PC-3 (cell line): ENCODE measurements at regions not wholly inside any gene's neighbourhood (a gene's known extent, or its start where the extent isn't known, plus 50 kb on each side); places are given as distances from the start of the nearest gene placed in this dataset.

ENCODE experiments used
- ATAC-seq: fragments of 200-7000 bp; cut with Tn5 transposase; 2 replicates; pipeline ENCODE4 v1.9.1; 2020; ENCODE audit warnings: mild to moderate bottlenecking, moderate library complexity
- BruUV-seq: library from RNA; stranded (reverse); fragments of 400-500 nt; replicated peaks from 2 replicates; lab custom pipeline; 2021; lab: Mats Ljungman, UMichigan
- CTCF ChIA-PET: fragments of 300-600 bp; sonication (Branson Sonifier 250); formaldehyde crosslinking; loops from one replicate; lab custom pipeline; 2022; ENCODE audit warnings: antibody characterized with exemption; lab: Charles Lee
- POLR2A ChIA-PET: fragments of 300-600 bp; sonication (Branson Sonifier 250); formaldehyde crosslinking; loops from one replicate; lab custom pipeline; 2022; ENCODE audit warnings: antibody characterized with exemption; ENCODE audit not compliant: unreplicated experiment; lab: Charles Lee
- DNase-seq: peaks from one replicate; pipeline ENCODE4 v3.0.0-alpha.2; 2015
- H2AFZ ChIP-seq: fragments of 300-600 bp; sonication (generic); 2 replicates; pipeline ENCODE4 v1.6.0; 2016; ENCODE audit warnings: antibody characterized with exemption, low read length
- H3F3A ChIP-seq: fragments of 300-600 bp; sonication (generic); one replicate; pipeline ENCODE4 v1.6.0; 2017; ENCODE audit warnings: antibody characterized with exemption, low read length, control low read depth, mild to moderate bottlenecking; ENCODE audit not compliant: unreplicated experiment
- H3K27ac ChIP-seq: fragments of 300-600 bp; sonication (generic); 2 replicates; pipeline ENCODE4 v1.5.1; 2016; ENCODE audit warnings: mild to moderate bottlenecking, low read length
- H3K27me3 ChIP-seq: fragments of 300-600 bp; sonication (generic); 2 replicates; pipeline ENCODE4 v1.6.1; 2016; ENCODE audit warnings: low read length, mixed read lengths
- H3K36me3 ChIP-seq: fragments of 300-600 bp; sonication (generic); 2 replicates; pipeline ENCODE4 v1.6.1; 2016; ENCODE audit warnings: low read depth, mixed run types, low read length, mixed read lengths
- H3K4me1 ChIP-seq: fragments of 300-600 bp; sonication (generic); 2 replicates; pipeline ENCODE4 v1.5.1; 2016; ENCODE audit warnings: low read length; ENCODE audit not compliant: insufficient read depth
- H3K4me2 ChIP-seq: fragments of 300-600 bp; sonication (generic); 2 replicates; pipeline ENCODE4 v1.6.0; 2016; ENCODE audit warnings: low read length
- H3K4me3 ChIP-seq: fragments of 300-600 bp; sonication (generic); 2 replicates; pipeline ENCODE4 v1.5.1; 2016; ENCODE audit warnings: mild to moderate bottlenecking, low read length, mixed read lengths
- H3K79me2 ChIP-seq: fragments of 300-600 bp; sonication (generic); 2 replicates; pipeline ENCODE4 v1.6.1; 2017; ENCODE audit warnings: low read length, mixed read lengths
- H3K9ac ChIP-seq: fragments of 300-600 bp; sonication (generic); 2 replicates; pipeline ENCODE4 v1.6.0; 2016; ENCODE audit warnings: mild to moderate bottlenecking, low read length
- H3K9me2 ChIP-seq: fragments of 300-600 bp; sonication (generic); replicated peaks from 2 replicates; pipeline ENCODE4 v1.6.1; 2016; ENCODE audit warnings: mixed run types, low read length, mixed read lengths
- H3K9me3 ChIP-seq: fragments of 300-600 bp; sonication (generic); 2 replicates; pipeline ENCODE4 v1.6.1; 2016; ENCODE audit warnings: low read length, mixed read lengths
- H4K20me1 ChIP-seq: fragments of 300-600 bp; sonication (generic); 2 replicates; pipeline ENCODE4 v1.6.1; 2016; ENCODE audit warnings: low read length, mixed read lengths
- EZH2 ChIP-seq: fragments of 300-600 bp; sonication (generic); IDR thresholded peaks from one replicate; pipeline ENCODE4 v1.6.1; 2017; ENCODE audit warnings: antibody characterized with exemption, mild to moderate bottlenecking, low read length; ENCODE audit not compliant: unreplicated experiment
- EZH2phosphoT487 ChIP-seq: fragments of 300-600 bp; sonication (generic); IDR thresholded peaks from 2 replicates; pipeline ENCODE4 v1.6.1; 2018; ENCODE audit warnings: mild to moderate bottlenecking, antibody characterized with exemption, low read length, borderline replicate concordance
- intact Hi-C: fragments of 100-400 bp; cut with micrococcal nuclease; formaldehyde crosslinking; loops from 2 replicates; pipeline ENCODE4 v1.9.0; 2023
- TF ChIP-seq, protein P1 (sequence below): fragments of 300-600 bp; sonication (generic); conservative IDR thresholded peaks from 2 replicates; pipeline ENCODE4 v1.5.1; 2017; ENCODE audit warnings: antibody characterized with exemption, low read depth, mild to moderate bottlenecking, low read length

DNA sequence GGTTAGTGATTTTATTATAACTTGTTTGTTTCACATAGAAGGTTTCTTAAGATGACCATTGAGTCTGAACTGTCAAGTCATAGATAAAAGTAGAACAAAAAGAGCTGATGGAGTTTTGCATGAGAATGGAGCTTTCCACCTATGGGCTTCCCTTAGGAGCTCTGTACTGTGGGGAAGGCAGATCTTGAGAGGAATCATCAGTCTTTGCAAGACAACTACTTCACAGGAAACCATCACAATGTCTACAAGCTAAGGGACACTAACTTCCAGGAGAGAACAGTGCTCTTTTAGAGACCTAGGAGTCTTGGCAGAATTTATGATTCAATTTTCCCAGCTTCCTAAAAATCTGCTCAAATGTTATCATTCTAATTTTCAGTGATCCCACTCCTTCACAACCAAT is 78.2 kb downstream of the FBXO5 start:
- ATAC-seq (no peak), DNase-seq (no peak)
- H3K79me2 ChIP-seq, result no peaks in the 10 kb centered on the region
- POLR2A ChIA-PET, result no interaction called here
- TF ChIP-seq EZH2 (no peak), EZH2phosphoT487 (no peak)
- TF ChIP-seq, protein P1, sequence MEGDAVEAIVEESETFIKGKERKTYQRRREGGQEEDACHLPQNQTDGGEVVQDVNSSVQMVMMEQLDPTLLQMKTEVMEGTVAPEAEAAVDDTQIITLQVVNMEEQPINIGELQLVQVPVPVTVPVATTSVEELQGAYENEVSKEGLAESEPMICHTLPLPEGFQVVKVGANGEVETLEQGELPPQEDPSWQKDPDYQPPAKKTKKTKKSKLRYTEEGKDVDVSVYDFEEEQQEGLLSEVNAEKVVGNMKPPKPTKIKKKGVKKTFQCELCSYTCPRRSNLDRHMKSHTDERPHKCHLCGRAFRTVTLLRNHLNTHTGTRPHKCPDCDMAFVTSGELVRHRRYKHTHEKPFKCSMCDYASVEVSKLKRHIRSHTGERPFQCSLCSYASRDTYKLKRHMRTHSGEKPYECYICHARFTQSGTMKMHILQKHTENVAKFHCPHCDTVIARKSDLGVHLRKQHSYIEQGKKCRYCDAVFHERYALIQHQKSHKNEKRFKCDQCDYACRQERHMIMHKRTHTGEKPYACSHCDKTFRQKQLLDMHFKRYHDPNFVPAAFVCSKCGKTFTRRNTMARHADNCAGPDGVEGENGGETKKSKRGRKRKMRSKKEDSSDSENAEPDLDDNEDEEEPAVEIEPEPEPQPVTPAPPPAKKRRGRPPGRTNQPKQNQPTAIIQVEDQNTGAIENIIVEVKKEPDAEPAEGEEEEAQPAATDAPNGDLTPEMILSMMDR, result no peak
- no peaks in the 10 kb centered on the region for H3K36me3 ChIP-seq
- H3F3A ChIP-seq, result no peaks in the 10 kb centered on the region
- H3K9ac ChIP-seq, result no peak overlapping the region
- H3K4me3 ChIP-seq, result no peak overlapping the region
- H2AFZ ChIP-seq, result no peak overlapping the region
- no peak overlapping the region for H3K27ac ChIP-seq
- no peaks in the 10 kb centered on the region for H3K9me2 ChIP-seq
- intact Hi-C loops, result no loop called here
- no peak overlapping the region for H3K4me2 ChIP-seq
- H4K20me1 ChIP-seq, result no peaks in the 10 kb centered on the region
- peaks cover 53% of the 10 kb centered on the region for H3K27me3 ChIP-seq
- no peaks in the 10 kb centered on the region for H3K9me3 ChIP-seq
- no TSS peak for BruUV-seq
- CTCF ChIA-PET, result no interaction called here
- no peaks in the 10 kb centered on the region for H3K4me1 ChIP-seq

DNA sequence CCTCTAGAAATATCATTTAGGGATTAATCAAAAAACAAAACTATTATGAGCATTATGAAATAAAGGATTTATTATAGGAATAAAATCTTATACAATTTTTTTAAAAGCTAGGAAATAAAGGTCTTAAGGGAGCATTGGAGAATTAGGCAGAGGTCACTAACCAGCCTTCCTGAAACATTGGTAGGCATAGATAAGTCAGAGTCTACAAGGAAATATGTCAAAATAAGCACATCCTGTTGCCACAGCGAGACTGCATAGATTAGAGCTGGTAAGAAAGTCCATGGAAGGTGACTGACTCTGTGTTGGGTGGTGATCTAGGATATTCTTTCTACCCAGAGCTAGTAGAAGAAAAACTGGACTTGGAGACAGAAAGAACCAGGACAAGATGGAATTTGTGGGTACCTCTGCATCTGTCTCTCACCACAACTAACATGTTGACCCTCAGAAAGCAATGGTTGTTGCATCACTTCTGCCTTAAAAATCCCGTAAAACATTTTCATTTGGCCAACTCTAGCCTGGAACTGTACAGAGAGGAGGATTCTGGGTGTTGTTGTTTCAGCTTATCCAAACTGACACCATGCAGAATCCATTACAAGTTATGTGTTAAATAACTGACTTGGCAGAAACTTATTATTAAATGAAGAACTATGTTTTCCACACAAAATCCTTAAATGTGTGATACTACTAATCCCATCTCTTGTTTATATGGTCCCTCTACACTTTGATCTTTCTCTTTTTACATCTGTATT is 77.1 kb downstream of the FBXO5 start:
- no peaks in the 10 kb centered on the region for H3K79me2 ChIP-seq
- no peaks in the 10 kb centered on the region for H3K36me3 ChIP-seq
- CTCF ChIA-PET, result no interaction called here
- no peaks in the 10 kb centered on the region for H4K20me1 ChIP-seq
- DNase-seq (no peak), ATAC-seq (no peak)
- POLR2A ChIA-PET, result no interaction called here
- intact Hi-C loops, result no loop called here
- H3K27me3 ChIP-seq, result peaks cover 46% of the 10 kb centered on the region
- H3K27ac ChIP-seq, result no peak overlapping the region
- no peak overlapping the region for H3K9ac ChIP-seq
- H3K9me2 ChIP-seq, result no peaks in the 10 kb centered on the region
- H3K9me3 ChIP-seq, result no peaks in the 10 kb centered on the region
- H2AFZ ChIP-seq, result no peak overlapping the region
- TF ChIP-seq EZH2phosphoT487 (no peak), EZH2 (no peak)
- no peaks in the 10 kb centered on the region for H3K4me1 ChIP-seq
- BruUV-seq, result no TSS peak
- H3K4me2 ChIP-seq, result no peak overlapping the region
- no peaks in the 10 kb centered on the region for H3F3A ChIP-seq
- no peak overlapping the region for H3K4me3 ChIP-seq

DNA sequence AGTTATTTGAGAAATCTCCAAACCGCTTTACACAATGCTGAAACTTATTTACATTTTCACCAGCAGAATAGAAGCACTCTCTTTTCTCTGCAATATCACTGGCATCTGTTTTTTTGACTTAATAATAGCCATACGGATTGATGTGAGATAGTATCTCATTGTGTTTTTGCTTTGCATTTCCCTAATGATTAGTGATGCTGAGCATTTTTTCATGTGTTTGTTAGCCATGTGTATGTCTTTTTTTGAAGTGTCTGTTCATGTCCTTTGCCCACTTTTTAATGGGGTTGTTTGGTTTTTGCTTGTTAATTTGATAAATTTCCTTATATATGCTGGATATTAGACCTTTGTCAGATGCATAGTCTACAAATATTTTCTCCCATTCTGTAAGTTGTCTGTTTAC is 73.6 kb downstream of the FBXO5 start:
- Histone ChIP-seq H4K20me1 (no peaks in the 10 kb centered on the region), H3K27me3 (peaks cover 22% of the 10 kb centered on the region), H3K4me1 (no peaks in the 10 kb centered on the region), H3K9me2 (no peaks in the 10 kb centered on the region), H3K36me3 (no peaks in the 10 kb centered on the region), H3K9ac (no peak overlapping the region), H2AFZ (no peak overlapping the region), H3K4me2 (no peak overlapping the region), H3K27ac (no peak overlapping the region), H3F3A (no peaks in the 10 kb centered on the region), H3K4me3 (no peak overlapping the region), H3K79me2 (no peaks in the 10 kb centered on the region), H3K9me3 (no peaks in the 10 kb centered on the region)
- DNase-seq (no peak), ATAC-seq (no peak)
- intact Hi-C loops, result no loop called here
- POLR2A ChIA-PET, result no interaction called here
- no TSS peak for BruUV-seq
- TF ChIP-seq EZH2, result no peak
- TF ChIP-seq, protein P1, result no peak
- CTCF ChIA-PET, result no interaction called here
